Activated CD8-positive, alpha-beta T cell treated with anti-CD3 and anti-CD28 coated beads for 36 hours (primary cell): ENCODE measurements at regions not wholly inside any gene's neighbourhood (a gene's known extent, or its start where the extent isn't known, plus 50 kb on each side); places are given as distances from the start of the nearest gene placed in this dataset.

Experiments
- ATAC-seq: fragments of 200-7000 bp; cut with Tn5 transposase; one replicate; pipeline ENCODE4 v1.10.0; 2021; ENCODE audit warnings: mild to moderate bottlenecking, moderate library complexity
- CTCF ChIA-PET: fragments of 350-600 bp; sonication (Branson Sonifier 250); formaldehyde crosslinking; loops from one replicate; lab custom pipeline; 2021; ENCODE audit warnings: antibody characterized with exemption; lab: Charles Lee
- POLR2A ChIA-PET: fragments of 350-600 bp; sonication (Branson Sonifier 250); formaldehyde crosslinking; loops from one replicate; lab custom pipeline; 2021; ENCODE audit warnings: antibody characterized with exemption; lab: Charles Lee
- DNase-seq: peaks from one replicate; pipeline ENCODE4 v3.0.0-alpha.2; 2020
- H3K27ac Mint-ChIP-seq: one replicate; pipeline ENCODE4 v1.8.0; 2021; ENCODE audit warnings: mild to moderate bottlenecking, mixed read lengths
- H3K27me3 Mint-ChIP-seq: one replicate; pipeline ENCODE4 v1.8.0; 2021; ENCODE audit warnings: mixed read lengths
- H3K36me3 Mint-ChIP-seq: one replicate; pipeline ENCODE4 v1.8.0; 2021; ENCODE audit warnings: low read depth, mixed read lengths
- H3K4me1 Mint-ChIP-seq: one replicate; pipeline ENCODE4 v1.8.0; 2021; ENCODE audit warnings: low read depth, mixed read lengths
- H3K4me3 Mint-ChIP-seq: one replicate; pipeline ENCODE4 v1.8.0; 2021; ENCODE audit warnings: mild to moderate bottlenecking, moderate library complexity, mixed read lengths
- H3K9me3 Mint-ChIP-seq: one replicate; pipeline ENCODE4 v1.8.0; 2021; ENCODE audit warnings: mixed read lengths
- intact Hi-C: fragments of 100-400 bp; cut with micrococcal nuclease; formaldehyde crosslinking; loops from one replicate; pipeline ENCODE4 v1.10.0; 2022
- TF ChIP-seq, protein P1 (sequence below): fragments of 200-600 bp; IDR thresholded peaks from one replicate; pipeline ENCODE4 v1.8.0; 2022; ENCODE audit warnings: antibody characterized with exemption, mild to moderate bottlenecking

DNA sequence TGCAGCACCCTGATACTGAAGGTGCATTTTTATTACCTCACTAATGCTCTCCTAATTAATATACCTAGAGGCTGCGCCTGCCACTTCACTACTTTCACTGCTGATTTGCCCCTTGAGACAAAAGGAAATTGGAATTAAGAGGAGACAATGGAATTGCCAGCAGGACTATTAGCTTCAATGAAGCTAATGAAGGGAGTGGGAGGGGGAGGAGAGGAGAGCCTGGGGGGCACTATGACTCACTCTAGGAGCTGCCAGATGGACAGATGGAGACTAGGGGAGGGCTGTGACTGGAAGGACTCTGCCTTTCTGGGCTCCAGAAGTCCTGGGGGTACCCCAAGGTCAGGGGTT lies 102.8 kb upstream of the DRD2 start:
- intact Hi-C loops, result no loop called here
- H3K9me3 Mint-ChIP-seq, result no peaks in the 10 kb centered on the region
- H3K4me1 Mint-ChIP-seq, result no peaks in the 10 kb centered on the region
- ChIA-PET POLR2A (no interaction called here), CTCF (no interaction called here)
- H3K36me3 Mint-ChIP-seq, result no peaks in the 10 kb centered on the region
- ATAC-seq (no peak), DNase-seq (no peak)
- no peak overlapping the region for H3K4me3 Mint-ChIP-seq
- TF ChIP-seq, protein P1, sequence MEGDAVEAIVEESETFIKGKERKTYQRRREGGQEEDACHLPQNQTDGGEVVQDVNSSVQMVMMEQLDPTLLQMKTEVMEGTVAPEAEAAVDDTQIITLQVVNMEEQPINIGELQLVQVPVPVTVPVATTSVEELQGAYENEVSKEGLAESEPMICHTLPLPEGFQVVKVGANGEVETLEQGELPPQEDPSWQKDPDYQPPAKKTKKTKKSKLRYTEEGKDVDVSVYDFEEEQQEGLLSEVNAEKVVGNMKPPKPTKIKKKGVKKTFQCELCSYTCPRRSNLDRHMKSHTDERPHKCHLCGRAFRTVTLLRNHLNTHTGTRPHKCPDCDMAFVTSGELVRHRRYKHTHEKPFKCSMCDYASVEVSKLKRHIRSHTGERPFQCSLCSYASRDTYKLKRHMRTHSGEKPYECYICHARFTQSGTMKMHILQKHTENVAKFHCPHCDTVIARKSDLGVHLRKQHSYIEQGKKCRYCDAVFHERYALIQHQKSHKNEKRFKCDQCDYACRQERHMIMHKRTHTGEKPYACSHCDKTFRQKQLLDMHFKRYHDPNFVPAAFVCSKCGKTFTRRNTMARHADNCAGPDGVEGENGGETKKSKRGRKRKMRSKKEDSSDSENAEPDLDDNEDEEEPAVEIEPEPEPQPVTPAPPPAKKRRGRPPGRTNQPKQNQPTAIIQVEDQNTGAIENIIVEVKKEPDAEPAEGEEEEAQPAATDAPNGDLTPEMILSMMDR, result no peak
- H3K27me3 Mint-ChIP-seq, result peaks cover 15% of the 10 kb centered on the region
- no peak overlapping the region for H3K27ac Mint-ChIP-seq

DNA sequence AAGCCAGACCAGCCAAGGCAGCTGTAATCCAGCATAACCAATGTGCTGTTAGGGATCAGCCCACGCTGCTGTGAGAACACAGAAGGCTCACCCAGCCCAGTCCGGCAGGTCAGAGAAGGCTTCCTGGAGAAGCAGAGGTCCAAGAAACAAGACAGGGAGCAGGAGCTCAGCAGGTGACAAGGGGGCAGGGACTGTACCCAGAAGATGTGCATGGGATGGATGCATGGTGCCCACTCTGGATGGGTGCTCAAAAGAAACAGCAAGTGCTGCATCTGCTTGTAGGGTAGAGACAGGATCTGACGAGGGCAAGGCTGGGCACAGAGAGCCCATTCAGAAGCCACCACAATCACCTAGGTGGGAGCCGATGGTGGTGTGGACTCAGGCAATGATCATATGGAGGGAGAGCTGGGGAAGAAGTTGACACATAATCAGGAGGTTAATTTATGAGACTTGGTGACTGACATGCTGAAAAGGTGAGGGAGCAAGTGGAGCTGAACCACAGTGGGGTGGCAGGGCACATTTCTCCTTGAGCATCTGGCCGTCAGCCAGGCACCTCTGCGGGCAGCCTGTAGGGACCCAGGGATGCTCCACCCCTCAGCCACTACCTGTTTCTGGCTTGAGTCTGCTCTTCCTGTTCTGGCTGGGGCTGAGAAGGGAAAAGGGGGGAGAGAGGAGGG lies 102.3 kb upstream of the DRD2 start:
- no peak for ATAC-seq
- H3K9me3 Mint-ChIP-seq, result no peaks in the 10 kb centered on the region
- intact Hi-C loops, result no loop called here
- TF ChIP-seq, protein P1, result no peak
- POLR2A ChIA-PET, result no interaction called here
- H3K27me3 Mint-ChIP-seq, result peaks cover 15% of the 10 kb centered on the region
- no peaks in the 10 kb centered on the region for H3K36me3 Mint-ChIP-seq
- no peak overlapping the region for H3K4me3 Mint-ChIP-seq
- no peaks in the 10 kb centered on the region for H3K4me1 Mint-ChIP-seq
- CTCF ChIA-PET, result no interaction called here
- DNase-seq, result no peak
- no peak overlapping the region for H3K27ac Mint-ChIP-seq

DNA sequence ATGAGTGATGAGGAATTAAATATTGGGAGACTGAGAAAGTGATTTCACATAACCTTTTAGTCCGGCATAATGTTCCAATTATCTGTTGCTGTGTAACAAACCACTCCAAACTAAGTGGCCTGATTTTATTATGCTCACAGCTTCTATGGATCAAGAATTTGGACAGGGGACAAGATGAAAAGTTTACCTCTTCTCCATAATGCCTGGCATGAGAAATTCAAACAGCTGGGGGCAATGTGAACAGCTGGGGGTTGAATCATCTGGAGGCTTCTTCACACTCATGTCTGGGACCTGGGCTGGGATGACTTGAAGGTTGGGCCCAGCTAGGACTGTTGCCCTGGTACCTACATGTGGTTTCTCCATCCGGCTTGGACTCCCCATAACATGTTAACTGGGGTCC lies 99.4 kb upstream of the DRD2 start:
- H3K9me3 Mint-ChIP-seq, result no peaks in the 10 kb centered on the region
- ChIA-PET CTCF (no interaction called here), POLR2A (no interaction called here)
- ATAC-seq, result no peak
- DNase-seq, result no peak
- H3K27ac Mint-ChIP-seq, result no peak overlapping the region
- TF ChIP-seq, protein P1, result no peak
- H3K4me3 Mint-ChIP-seq, result no peak overlapping the region
- H3K36me3 Mint-ChIP-seq, result no peaks in the 10 kb centered on the region
- intact Hi-C loops, result no loop called here
- peaks cover 13% of the 10 kb centered on the region for H3K27me3 Mint-ChIP-seq
- H3K4me1 Mint-ChIP-seq, result no peaks in the 10 kb centered on the region

GRCh38 chr11:113574171-113574570 lies 99.0 kb upstream of the DRD2 start:
- H3K27ac Mint-ChIP-seq, result no peak overlapping the region
- H3K4me1 Mint-ChIP-seq, result no peaks in the 10 kb centered on the region
- no peaks in the 10 kb centered on the region for H3K36me3 Mint-ChIP-seq
- DNase-seq (no peak), ATAC-seq (no peak)
- no peaks in the 10 kb centered on the region for H3K9me3 Mint-ChIP-seq
- intact Hi-C loops, result no loop called here
- POLR2A ChIA-PET, result no interaction called here
- CTCF ChIA-PET, result no interaction called here
- TF ChIP-seq, protein P1, result no peak
- H3K4me3 Mint-ChIP-seq, result no peak overlapping the region
- peaks cover 13% of the 10 kb centered on the region for H3K27me3 Mint-ChIP-seq

DNA sequence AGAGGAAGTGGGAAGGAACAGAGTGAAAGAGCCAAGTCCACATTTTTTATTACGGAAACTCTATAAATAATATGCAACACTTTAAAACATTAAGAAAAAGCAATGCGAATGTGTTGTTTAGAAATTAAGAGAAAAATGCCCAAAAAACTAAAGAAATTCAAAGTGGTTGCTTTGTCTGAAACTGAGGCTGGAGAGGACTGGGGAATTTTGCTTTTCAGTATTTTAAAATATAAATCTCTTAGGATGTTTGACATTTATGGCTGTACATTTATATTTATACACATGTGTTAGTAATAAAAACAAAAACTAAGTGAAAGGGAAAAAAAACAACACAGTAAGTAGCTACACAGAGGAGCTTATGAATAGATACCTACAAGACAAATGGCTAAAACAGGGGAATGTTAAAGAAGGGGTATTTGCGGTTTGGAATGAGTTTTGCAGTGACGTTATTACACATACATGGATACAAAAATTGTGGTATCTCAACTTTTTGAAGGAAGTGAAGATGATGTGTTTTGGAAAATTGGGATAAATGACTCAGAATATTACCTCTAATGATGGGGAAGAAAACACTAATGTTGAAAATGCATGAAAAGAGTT lies 97.0 kb upstream of the DRD2 start:
- H3K4me1 Mint-ChIP-seq, result no peaks in the 10 kb centered on the region
- H3K36me3 Mint-ChIP-seq, result no peaks in the 10 kb centered on the region
- no peak for ATAC-seq

More for the DNA sequence above, 97.0 kb upstream of the DRD2 start:
- Mint-ChIP-seq H3K27me3 (peaks cover 8% of the 10 kb centered on the region), H3K4me3 (no peak overlapping the region), H3K27ac (no peak overlapping the region), H3K9me3 (no peaks in the 10 kb centered on the region)
- ChIA-PET POLR2A (no interaction called here), CTCF (no interaction called here)
- no peak for DNase-seq
- TF ChIP-seq, protein P1, result no peak
- intact Hi-C loops, result no loop called here
